Neutrophil (primary cell): ENCODE measurements at regions not wholly inside any gene's neighbourhood (a gene's known extent, or its start where the extent isn't known, plus 50 kb on each side); places are given as distances from the start of the nearest gene placed in this dataset.

Experiments
- H3K27ac ChIP-seq: fragments of 200-600 bp; sonication (generic); 2 replicates; pipeline ENCODE4 v1.5.1; 2016; ENCODE audit warnings: mild to moderate bottlenecking, moderate library complexity
- H3K27me3 ChIP-seq: fragments of 200-600 bp; sonication (generic); 2 replicates; pipeline ENCODE4 v1.6.0; 2016; ENCODE audit warnings: mild to moderate bottlenecking
- H3K36me3 ChIP-seq: fragments of 200-600 bp; sonication (generic); 2 replicates; pipeline ENCODE4 v1.5.1; 2017
- H3K4me1 ChIP-seq, 2 experiments: fragments of 200-600 bp in 1 of 2; sonication (generic) in 1 of 2; 1 replicate in 1 of 2; 2 replicates in 1 of 2; pipeline versions ENCODE4 v1.5.1 to v1.6.1; 2013 to 2016; ENCODE audit warnings: low read depth in 1 of 2, low read length in 1 of 2, mild to moderate bottlenecking in 1 of 2, moderate library complexity in 1 of 2; ENCODE audit not compliant: control insufficient read depth in 1 of 2, insufficient read depth in 1 of 2
- H3K4me3 ChIP-seq, 2 experiments: fragments of 200-600 bp in 1 of 2; sonication (generic) in 1 of 2; 1 replicate in 1 of 2; 2 replicates in 1 of 2; pipeline ENCODE4 v1.5.1; 2013 to 2016; ENCODE audit warnings: low read depth in 1 of 2, low read length in 1 of 2, mild to moderate bottlenecking in 1 of 2, moderate library complexity in 1 of 2
- H3K9me3 ChIP-seq: fragments of 200-600 bp; sonication (generic); 2 replicates; pipeline ENCODE4 v1.5.1; 2016
- CTCF ChIP-seq: fragments of 200-600 bp; sonication (generic); IDR thresholded peaks from 2 replicates; pipeline ENCODE4 v1.5.1; 2016; ENCODE audit warnings: antibody characterized with exemption

DNA sequence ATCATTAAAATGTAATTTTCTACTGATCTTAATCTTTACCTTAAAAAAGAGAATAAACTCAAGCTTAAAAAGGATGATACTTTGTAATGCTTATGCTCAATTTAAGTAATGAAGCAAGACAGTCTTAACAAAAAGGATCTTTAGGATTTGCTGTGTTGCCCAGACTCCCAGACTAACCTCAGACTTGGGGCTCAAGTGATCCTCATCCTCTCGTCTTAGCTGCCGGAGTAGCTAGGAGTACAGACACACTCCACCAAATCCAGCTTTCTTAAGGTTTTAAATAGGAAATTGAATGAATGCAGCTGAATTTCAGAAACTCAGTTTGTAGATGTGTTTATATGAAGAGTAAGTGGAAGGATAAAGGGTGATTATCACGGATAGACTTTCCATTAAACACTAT is 400.5 kb upstream of the DAB2 start:
- TF ChIP-seq CTCF, result no peak

GRCh38 chr5:39822020-39822419 is 397.2 kb upstream of the DAB2 start:
- H3K9me3 ChIP-seq, result no peaks in the 10 kb centered on the region
- no peak overlapping the region for H3K4me3 ChIP-seq
- no peak for TF ChIP-seq CTCF
- no peak overlapping the region for H3K27ac ChIP-seq
- H3K4me1 ChIP-seq, result no peaks in the 10 kb centered on the region
- H3K36me3 ChIP-seq, result no peaks in the 10 kb centered on the region
- H3K27me3 ChIP-seq, result no peaks in the 10 kb centered on the region

More for the DNA sequence above, 400.5 kb upstream of the DAB2 start:
- no peaks in the 10 kb centered on the region for H3K4me1 ChIP-seq
- H3K36me3 ChIP-seq, result no peaks in the 10 kb centered on the region
- H3K9me3 ChIP-seq, result no peaks in the 10 kb centered on the region
- no peak overlapping the region for H3K4me3 ChIP-seq
- no peaks in the 10 kb centered on the region for H3K27me3 ChIP-seq
- H3K27ac ChIP-seq, result no peak overlapping the region

DNA sequence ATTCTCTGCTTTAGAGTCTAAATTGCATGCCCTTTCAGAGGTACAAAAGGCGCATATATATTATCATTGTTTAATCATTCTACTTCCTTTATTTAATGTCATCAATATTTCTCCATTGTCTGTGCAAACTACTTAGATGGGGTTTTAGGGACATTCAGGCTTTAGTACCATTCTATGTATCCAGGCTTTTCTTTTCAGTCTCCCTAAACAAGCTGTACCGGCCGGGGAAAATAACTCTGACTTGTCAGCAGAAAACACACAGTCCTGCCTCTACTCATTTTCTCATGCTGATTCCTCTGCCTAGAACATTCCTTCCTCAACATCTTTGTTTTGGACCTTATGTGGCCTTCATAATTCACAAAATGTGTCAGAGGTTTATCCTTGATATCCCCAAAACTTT is 392.1 kb upstream of the DAB2 start:
- Histone ChIP-seq H3K4me3 (no peak overlapping the region), H3K4me1 (no peaks in the 10 kb centered on the region), H3K27me3 (no peaks in the 10 kb centered on the region), H3K27ac (no peak overlapping the region), H3K9me3 (no peaks in the 10 kb centered on the region), H3K36me3 (no peaks in the 10 kb centered on the region)
- TF ChIP-seq CTCF, result no peak

DNA sequence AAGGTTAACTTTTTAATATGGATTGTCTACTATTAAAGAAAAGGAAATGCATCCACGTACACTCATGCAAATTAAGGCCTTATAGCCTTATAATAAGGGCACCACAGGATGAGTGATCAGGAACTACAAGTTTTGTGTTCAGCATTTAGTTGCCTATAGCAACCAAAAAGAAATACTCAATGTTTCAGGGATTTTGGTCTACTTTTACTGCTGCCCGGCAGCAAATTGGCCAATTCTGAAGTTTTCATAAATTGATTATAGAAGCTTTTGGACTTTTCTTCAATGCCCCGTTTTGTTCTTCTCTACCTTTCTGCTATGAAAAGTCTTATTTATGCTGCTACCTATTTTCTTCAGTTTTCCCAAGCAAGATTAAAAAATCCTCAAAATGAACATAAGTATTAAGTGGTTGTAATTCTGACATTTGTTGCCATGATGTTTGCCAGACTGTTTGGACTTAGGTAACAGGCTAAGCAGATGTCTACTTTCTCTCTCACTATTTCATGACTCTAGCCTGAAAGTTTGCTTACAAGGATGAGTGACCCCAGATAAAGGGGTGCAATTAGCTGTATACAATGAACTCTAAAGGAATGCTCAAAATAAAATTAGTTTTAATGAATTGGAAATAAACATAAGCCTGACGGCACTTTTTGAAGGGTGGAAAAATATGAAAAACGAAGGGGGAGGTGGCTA is 391.5 kb upstream of the DAB2 start:
- no peaks in the 10 kb centered on the region for H3K27me3 ChIP-seq
- no peak for TF ChIP-seq CTCF
- no peak overlapping the region for H3K4me3 ChIP-seq
- H3K27ac ChIP-seq, result no peak overlapping the region
- H3K36me3 ChIP-seq, result no peaks in the 10 kb centered on the region
- no peaks in the 10 kb centered on the region for H3K9me3 ChIP-seq
- no peaks in the 10 kb centered on the region for H3K4me1 ChIP-seq

GRCh38 chr5:39815711-39816110 is 390.9 kb upstream of the DAB2 start:
- no peaks in the 10 kb centered on the region for H3K27me3 ChIP-seq
- H3K4me3 ChIP-seq, result no peak overlapping the region
- H3K4me1 ChIP-seq, result no peaks in the 10 kb centered on the region
- TF ChIP-seq CTCF, result no peak
- no peaks in the 10 kb centered on the region for H3K36me3 ChIP-seq
- H3K27ac ChIP-seq, result no peak overlapping the region
- no peaks in the 10 kb centered on the region for H3K9me3 ChIP-seq
